H1 (cell line): ENCODE measurements at regions not wholly inside any gene's neighbourhood (a gene's known extent, or its start where the extent isn't known, plus 50 kb on each side); places are given as distances from the start of the nearest gene placed in this dataset.

Source experiments
- CTCF ChIA-PET: fragments of 300-600 bp; sonication (Branson Sonifier 250); formaldehyde crosslinking; loops from one replicate; lab custom pipeline; 2021; ENCODE audit not compliant: partially characterized antibody; lab: Charles Lee
- POLR2A ChIA-PET: fragments of 300-600 bp; sonication (Branson Sonifier 250); formaldehyde crosslinking; loops from one replicate; lab custom pipeline; 2021; ENCODE audit warnings: inconsistent platforms; ENCODE audit not compliant: partially characterized antibody; lab: Charles Lee
- DNase-seq, 2 experiments: peaks; one replicate each; pipeline versions ENCODE4 v3.0.0 to v3.0.0-alpha.2; 2010 to 2022; ENCODE audit warnings: low spot score in 2 of 2, low read depth in 1 of 2, mixed read lengths in 1 of 2
- FAIRE-seq: peaks from 2 replicates; lab custom pipeline; 2011; peaks lifted over from hg19 to GRCh38; lab: Jason Lieb, UNC
- H2AFZ ChIP-seq: 2 replicates; pipeline ENCODE4 v1.8.1; 2012; ENCODE audit warnings: low read length, inconsistent platforms
- H2AK5ac ChIP-seq: 2 replicates; pipeline ENCODE4 v1.6.1; 2013; ENCODE audit warnings: low read depth, low read length
- H2BK120ac ChIP-seq: replicated peaks from 2 replicates; pipeline ENCODE3; 2013; ENCODE audit warnings: low read depth, low read length, inconsistent platforms
- H2BK12ac ChIP-seq: 2 replicates; pipeline ENCODE4 v1.6.1; 2013; ENCODE audit warnings: low read depth, low read length
- H2BK15ac ChIP-seq: 2 replicates; pipeline ENCODE4 v1.6.1; 2013; ENCODE audit warnings: low read length
- H2BK20ac ChIP-seq: 2 replicates; pipeline ENCODE4 v1.6.1; 2013; ENCODE audit warnings: low read length
- H2BK5ac ChIP-seq: 2 replicates; pipeline ENCODE4 v1.6.1; 2013; ENCODE audit warnings: low read depth, low read length
- H3K14ac ChIP-seq: 2 replicates; pipeline ENCODE4 v1.6.1; 2013; ENCODE audit warnings: inconsistent platforms; ENCODE audit not compliant: insufficient read length
- H3K18ac ChIP-seq: 2 replicates; pipeline ENCODE4 v1.6.1; 2013; ENCODE audit warnings: low read length; ENCODE audit errors: extremely low read depth
- H3K23ac ChIP-seq: 2 replicates; pipeline ENCODE4 v1.6.1; 2013; ENCODE audit warnings: inconsistent platforms; ENCODE audit not compliant: insufficient read length
- H3K23me2 ChIP-seq: 2 replicates; pipeline ENCODE4 v1.6.1; 2013; ENCODE audit warnings: low read depth, low read length
- H3K27ac ChIP-seq: 2 replicates; pipeline ENCODE4 v1.6.1; 2011; ENCODE audit warnings: low read depth, low read length, inconsistent platforms
- H3K27me3 ChIP-seq, 4 experiments: replicated peaks in 1 of 4; 1 replicate in 1 of 4; 2 replicates in 3 of 4; pipeline versions ENCODE4 v1.6.1 to v1.8.1; 2011 to 2013; ENCODE audit warnings: low read length in 3 of 4, mild to moderate bottlenecking in 3 of 4, inconsistent platforms in 2 of 4, mixed read lengths in 2 of 4, moderate library complexity in 1 of 4; ENCODE audit not compliant: control insufficient read depth in 3 of 4, insufficient read depth in 3 of 4; ENCODE audit errors: extremely low read depth in 1 of 4
- H3K36me3 ChIP-seq, 4 experiments: 2 replicates each; pipeline versions ENCODE4 v1.6.1 to v1.8.1; 2011 to 2013; ENCODE audit warnings: mild to moderate bottlenecking in 4 of 4, low read length in 3 of 4, moderate library complexity in 2 of 4, control low read depth in 1 of 4, inconsistent platforms in 1 of 4; ENCODE audit not compliant: insufficient read depth in 4 of 4, control insufficient read depth in 2 of 4
- H3K4ac ChIP-seq: replicated peaks from 2 replicates; pipeline ENCODE3; 2013; ENCODE audit warnings: low read length, low read depth, mixed read lengths, inconsistent platforms; ENCODE audit not compliant: insufficient read length
- H3K4me1 ChIP-seq, 4 experiments: replicated peaks in 1 of 4; 1 replicate in 1 of 4; 2 replicates in 3 of 4; pipeline versions ENCODE4 v1.6.1 to v1.8.1; 2011 to 2013; ENCODE audit warnings: low read length in 3 of 4, inconsistent platforms in 2 of 4, mixed read lengths in 1 of 4; ENCODE audit not compliant: insufficient read depth in 4 of 4, control insufficient read depth in 3 of 4
- H3K4me2 ChIP-seq, 2 experiments: 2 replicates each; pipeline versions ENCODE4 v1.6.1 to v1.8.1; 2011 to 2013; ENCODE audit warnings: low read depth in 2 of 2, low read length in 2 of 2, control low read depth in 1 of 2, inconsistent platforms in 1 of 2, mild to moderate bottlenecking in 1 of 2; ENCODE audit not compliant: insufficient read depth in 1 of 2
- H3K4me3 ChIP-seq, 4 experiments: fragments of 200-600, 300-600 bp in 1 of 4; sonication (generic), shearing (Covaris generic), sonication (Bioruptor Twin) in 1 of 4; 2 replicates each; pipeline versions ENCODE4 v1.5.1 to v1.8.1; 2011 to 2016; ENCODE audit warnings: low read length in 4 of 4, low read depth in 3 of 4, control low read depth in 2 of 4, inconsistent platforms in 2 of 4, mild to moderate bottlenecking in 2 of 4, mixed read lengths in 1 of 4, moderate library complexity in 1 of 4; ENCODE audit not compliant: insufficient read depth in 2 of 4; ENCODE audit errors: extremely low read depth in 1 of 4
- H3K56ac ChIP-seq: replicated peaks from 2 replicates; pipeline ENCODE3; 2013; ENCODE audit warnings: low read depth, mild to moderate bottlenecking, mixed read lengths, low read length, inconsistent platforms; ENCODE audit not compliant: insufficient read length
- H3K79me1 ChIP-seq: 2 replicates; pipeline ENCODE4 v1.6.1; 2013; ENCODE audit warnings: low read depth, low read length, control low read depth
- H3K79me2 ChIP-seq, 2 experiments: 2 replicates each; pipeline versions ENCODE4 v1.6.1 to v1.8.1; 2012 to 2013; ENCODE audit warnings: low read length in 2 of 2, mild to moderate bottlenecking in 2 of 2, inconsistent platforms in 1 of 2; ENCODE audit not compliant: insufficient read depth in 2 of 2, control insufficient read depth in 1 of 2
- H3K9ac ChIP-seq, 4 experiments: replicated peaks in 1 of 4; 1 replicate in 1 of 4; 2 replicates in 3 of 4; pipeline versions ENCODE4 v1.6.1 to v1.8.1; 2011 to 2013; ENCODE audit warnings: low read depth in 3 of 4, low read length in 3 of 4, control low read depth in 2 of 4, mild to moderate bottlenecking in 2 of 4, moderate library complexity in 2 of 4, inconsistent platforms in 1 of 4; ENCODE audit errors: extremely low read depth in 1 of 4
- H3K9me3 ChIP-seq, 2 experiments: 2 replicates each; pipeline versions ENCODE4 v1.6.1 to v1.8.1; 2012 to 2013; ENCODE audit warnings: mild to moderate bottlenecking in 2 of 2, moderate library complexity in 2 of 2, control low read depth in 1 of 2, inconsistent platforms in 1 of 2, low read depth in 1 of 2, low read length in 1 of 2, mixed read lengths in 1 of 2; ENCODE audit not compliant: insufficient read depth in 2 of 2
- H4K20me1 ChIP-seq, 2 experiments: replicated peaks in 1 of 2; 2 replicates each; pipeline versions ENCODE3 to v1.8.1; 2011 to 2013; ENCODE audit warnings: inconsistent platforms in 2 of 2, low read length in 2 of 2, mild to moderate bottlenecking in 1 of 2; ENCODE audit not compliant: insufficient read depth in 2 of 2, control insufficient read depth in 1 of 2
- H4K5ac ChIP-seq: 2 replicates; pipeline ENCODE4 v1.6.1; 2013; ENCODE audit warnings: low read length, low read depth, mixed read lengths, inconsistent platforms; ENCODE audit not compliant: insufficient read length
- H4K8ac ChIP-seq: 2 replicates; pipeline ENCODE4 v1.8.0; 2013; ENCODE audit warnings: mild to moderate bottlenecking, moderate library complexity, low read length, inconsistent platforms; ENCODE audit not compliant: insufficient read depth; ENCODE audit errors: extremely low read depth
- H4K91ac ChIP-seq: replicated peaks from 2 replicates; pipeline ENCODE3; 2013; ENCODE audit warnings: low read length, mixed read lengths, inconsistent platforms; ENCODE audit not compliant: insufficient read length
- EP300 ChIP-seq, 2 experiments: IDR thresholded peaks; 1 replicate in 1 of 2; 2 replicates in 1 of 2; pipeline ENCODE4 v1.6.1; 2011 to 2012; ENCODE audit warnings: low read depth in 2 of 2, low read length in 2 of 2, mild to moderate bottlenecking in 2 of 2, borderline replicate concordance in 1 of 2, inconsistent platforms in 1 of 2, moderate library complexity in 1 of 2
- POLR2AphosphoS5 ChIP-seq: IDR thresholded peaks from 2 replicates; pipeline ENCODE4 v1.6.1; 2011; ENCODE audit warnings: low read depth, low read length
- WGBS, 2 experiments: shearing (Covaris generic) in 1 of 2; methylation state at CpG; one replicate each; pipeline versions ENCODE4 v1.1.6 to v1.1.7; 2013 to 2015; ENCODE audit warnings: low lambda C conversion rate in 2 of 2, mixed read lengths in 2 of 2, inconsistent platforms in 1 of 2, low coverage in 1 of 2, missing lambda C conversion rate in 1 of 2; ENCODE audit not compliant: insufficient replicate concordance in 2 of 2, insufficient coverage in 1 of 2, insufficient read length in 1 of 2; ENCODE audit errors: extremely low coverage in 1 of 2, missing lambda C conversion rate in 1 of 2; 5-methylcytosine and 5-hydroxymethylcytosine counted together

DNA sequence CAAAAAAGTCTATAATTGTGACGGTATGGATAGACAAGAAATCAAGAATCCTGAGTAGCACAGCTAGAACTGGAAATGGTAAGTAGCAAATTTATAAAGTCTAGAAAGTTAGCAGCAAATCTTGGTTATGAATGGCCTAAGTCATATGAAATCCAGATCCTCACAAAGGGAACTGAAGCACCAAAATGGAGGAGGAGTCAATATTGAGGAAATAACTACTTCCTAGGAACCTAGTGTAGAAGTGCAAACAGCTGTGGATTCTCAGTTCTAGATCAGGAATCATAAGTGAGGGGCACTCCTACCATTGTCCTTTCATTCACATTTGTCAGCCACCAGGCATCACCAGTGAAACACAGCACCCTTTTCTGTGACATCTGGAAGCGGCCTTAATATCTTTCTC is 202.2 kb upstream of the DCN start:
- no peaks in the 10 kb centered on the region for H3K79me1 ChIP-seq
- no peak overlapping the region for H3K14ac ChIP-seq
- no peak overlapping the region for H2BK12ac ChIP-seq
- peak overlapping the region; percentile 28 for H4K91ac ChIP-seq
- no peak overlapping the region for H3K4ac ChIP-seq
- no peaks in the 10 kb centered on the region for H3K9me3 ChIP-seq
- H3K79me2 ChIP-seq, result no peaks in the 10 kb centered on the region
- H3K4me3 ChIP-seq, result no peak overlapping the region
- ChIA-PET POLR2A (no interaction called here), CTCF (no interaction called here)
- no peak overlapping the region for H3K27ac ChIP-seq
- no peak overlapping the region for H2AFZ ChIP-seq
- no peak overlapping the region for H3K23ac ChIP-seq
- DNase-seq, result no peak
- H2BK5ac ChIP-seq, result no peak overlapping the region
- H3K36me3 ChIP-seq, result no peaks in the 10 kb centered on the region
- peaks cover 0 to 5% (median 1%) of the 10 kb centered on the region in 4 experiments; a peak in 3 of 7 replicates for H3K4me1 ChIP-seq
- H4K5ac ChIP-seq, result no peak overlapping the region
- FAIRE-seq, result no peak
- H2AK5ac ChIP-seq, result no peak overlapping the region; the same call in 1 of the 2 replicates
- no peak overlapping the region for H4K8ac ChIP-seq
- no peak overlapping the region for H3K56ac ChIP-seq
- no peak for TF ChIP-seq EP300 (IDR thresholded peaks at IDR 0.05; ENCODE audit: borderline replicate concordance in 1 of 2, low read depth in 2 of 2, low read length in 2 of 2)
- no peak for TF ChIP-seq POLR2AphosphoS5
- H3K9ac ChIP-seq, result no peak overlapping the region
- no peak overlapping the region for H3K18ac ChIP-seq
- no peaks in the 10 kb centered on the region for H3K27me3 ChIP-seq
- no peaks in the 10 kb centered on the region for H3K23me2 ChIP-seq
- no peak overlapping the region for H2BK120ac ChIP-seq
- no peak overlapping the region for H2BK15ac ChIP-seq
- WGBS, 2 experiments, result 100% methylated on average over 2 of the region's 2 CpGs; no CpG with 5 or more reads in 1 of the 2 experiments
- no peak overlapping the region for H2BK20ac ChIP-seq
- H3K4me2 ChIP-seq, result no peak overlapping the region
- H4K20me1 ChIP-seq, result no peaks in the 10 kb centered on the region
